MCF 10A (cell line): ENCODE measurements at regions not wholly inside any gene's neighbourhood (a gene's known extent, or its start where the extent isn't known, plus 50 kb on each side); places are given as distances from the start of the nearest gene placed in this dataset.

Experiments used
- BruUV-seq: library from RNA; stranded (reverse); fragments of 400-500 nt; replicated peaks from 2 replicates; lab custom pipeline; 2021; lab: Mats Ljungman, UMichigan
- CTCF ChIA-PET: fragments of 300-600 bp; sonication (Branson Sonifier 250); formaldehyde crosslinking; extraction: SDS; loops from one replicate; lab custom pipeline; 2021; ENCODE audit warnings: antibody characterized with exemption, inconsistent platforms; lab: Yijun Ruan, JAX
- POLR2A ChIA-PET: fragments of 300-600, 350-650 bp; sonication (Branson Sonifier 250); formaldehyde crosslinking; extraction: SDS; loops from one replicate; lab custom pipeline; 2020; ENCODE audit warnings: antibody characterized with exemption, inconsistent platforms; lab: Yijun Ruan, JAX
- DNase-seq: peaks from one replicate; pipeline ENCODE4 v3.0.0-alpha.2; 2018; ENCODE audit not compliant: unreplicated experiment
- H3K27ac Mint-ChIP-seq: one replicate; pipeline ENCODE4 v1.8.0; 2022; ENCODE audit warnings: mild to moderate bottlenecking, low read depth, mixed read lengths; ENCODE audit not compliant: unreplicated experiment
- H3K27me3 Mint-ChIP-seq: one replicate; pipeline ENCODE4 v1.8.0; 2022; ENCODE audit warnings: mixed read lengths; ENCODE audit not compliant: insufficient read depth, unreplicated experiment
- H3K36me3 Mint-ChIP-seq: one replicate; pipeline ENCODE4 v1.8.0; 2022; ENCODE audit warnings: mild to moderate bottlenecking, moderate library complexity, mixed read lengths; ENCODE audit not compliant: insufficient read depth, unreplicated experiment
- H3K4me1 Mint-ChIP-seq: one replicate; pipeline ENCODE4 v1.8.0; 2022; ENCODE audit warnings: mixed read lengths; ENCODE audit not compliant: insufficient read depth, unreplicated experiment
- H3K4me3 Mint-ChIP-seq: one replicate; pipeline ENCODE4 v1.8.0; 2022; ENCODE audit warnings: mild to moderate bottlenecking, moderate library complexity, mixed read lengths; ENCODE audit not compliant: unreplicated experiment
- H3K9me3 Mint-ChIP-seq: one replicate; pipeline ENCODE4 v1.8.0; 2022; ENCODE audit warnings: mixed read lengths; ENCODE audit not compliant: unreplicated experiment
- intact Hi-C: fragments of 100-400 bp; cut with micrococcal nuclease; formaldehyde crosslinking; loops from 2 replicates; pipeline ENCODE4 v1.14.1; 2022
- TF ChIP-seq, protein P1 (sequence below): fragments of 200-600 bp; IDR thresholded peaks from one replicate; pipeline ENCODE4 v1.8.0; 2022; ENCODE audit warnings: antibody characterized with exemption, mild to moderate bottlenecking; ENCODE audit not compliant: unreplicated experiment

DNA sequence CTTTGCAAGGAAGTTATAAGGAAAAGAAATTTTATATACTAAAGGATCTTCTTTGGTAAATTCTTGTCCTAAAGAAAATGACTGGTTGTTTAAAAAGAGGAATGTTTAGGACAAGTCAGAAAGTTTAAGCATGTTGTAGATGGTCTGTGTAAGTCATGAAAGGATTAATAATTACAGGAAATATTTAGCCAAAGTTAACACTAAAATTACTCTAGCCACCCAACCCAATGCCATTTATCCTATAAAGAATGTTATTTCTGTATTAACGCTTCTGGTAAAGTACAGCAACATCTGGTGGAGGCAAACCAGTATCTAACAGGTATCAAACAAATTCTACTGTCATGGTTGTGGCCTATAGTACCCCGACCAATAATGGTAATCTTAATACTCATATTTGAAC is 546.9 kb upstream of the PKDCC start:
- peaks cover 16% of the 10 kb centered on the region for H3K9me3 Mint-ChIP-seq
- H3K27me3 Mint-ChIP-seq = no peaks in the 10 kb centered on the region
- peaks cover 5% of the 10 kb centered on the region for H3K4me1 Mint-ChIP-seq
- CTCF ChIA-PET = interaction anchor here (0.6 kb wide), 1 partner anchor 159 kb away, joined by 3 read pairs; no protein-coding TSS in a partner anchor
- POLR2A ChIA-PET = no interaction called here
- DNase-seq = no peak
- no peak overlapping the region for H3K4me3 Mint-ChIP-seq
- intact Hi-C loops = no loop called here
- H3K36me3 Mint-ChIP-seq = no peaks in the 10 kb centered on the region
- BruUV-seq = no TSS peak
- H3K27ac Mint-ChIP-seq = no peak overlapping the region
- TF ChIP-seq, protein P1, sequence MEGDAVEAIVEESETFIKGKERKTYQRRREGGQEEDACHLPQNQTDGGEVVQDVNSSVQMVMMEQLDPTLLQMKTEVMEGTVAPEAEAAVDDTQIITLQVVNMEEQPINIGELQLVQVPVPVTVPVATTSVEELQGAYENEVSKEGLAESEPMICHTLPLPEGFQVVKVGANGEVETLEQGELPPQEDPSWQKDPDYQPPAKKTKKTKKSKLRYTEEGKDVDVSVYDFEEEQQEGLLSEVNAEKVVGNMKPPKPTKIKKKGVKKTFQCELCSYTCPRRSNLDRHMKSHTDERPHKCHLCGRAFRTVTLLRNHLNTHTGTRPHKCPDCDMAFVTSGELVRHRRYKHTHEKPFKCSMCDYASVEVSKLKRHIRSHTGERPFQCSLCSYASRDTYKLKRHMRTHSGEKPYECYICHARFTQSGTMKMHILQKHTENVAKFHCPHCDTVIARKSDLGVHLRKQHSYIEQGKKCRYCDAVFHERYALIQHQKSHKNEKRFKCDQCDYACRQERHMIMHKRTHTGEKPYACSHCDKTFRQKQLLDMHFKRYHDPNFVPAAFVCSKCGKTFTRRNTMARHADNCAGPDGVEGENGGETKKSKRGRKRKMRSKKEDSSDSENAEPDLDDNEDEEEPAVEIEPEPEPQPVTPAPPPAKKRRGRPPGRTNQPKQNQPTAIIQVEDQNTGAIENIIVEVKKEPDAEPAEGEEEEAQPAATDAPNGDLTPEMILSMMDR = no peak

DNA sequence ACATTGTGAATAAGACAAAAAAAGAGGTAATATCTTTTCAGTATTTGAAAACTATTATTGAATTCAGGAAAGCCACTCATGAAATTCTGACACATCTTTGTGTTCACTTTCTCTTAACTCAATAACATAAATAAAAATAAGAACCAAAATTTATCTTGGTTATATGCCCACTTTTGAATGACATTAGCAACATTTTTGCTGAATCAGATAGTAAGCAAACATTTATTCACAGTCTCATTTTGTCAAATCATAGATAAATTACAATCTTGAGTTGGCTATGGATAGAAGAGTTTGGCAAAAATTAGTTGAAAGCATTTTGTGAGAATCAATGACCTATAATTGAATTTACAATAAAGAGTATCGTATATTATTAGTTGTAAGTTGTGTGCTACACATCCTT is 545.1 kb upstream of the PKDCC start:
- Mint-ChIP-seq H3K36me3 (no peaks in the 10 kb centered on the region), H3K27me3 (no peaks in the 10 kb centered on the region), H3K27ac (no peak overlapping the region), H3K4me1 (peaks cover 5% of the 10 kb centered on the region), H3K4me3 (no peak overlapping the region), H3K9me3 (peaks cover 15% of the 10 kb centered on the region)
- intact Hi-C loops = no loop called here
- BruUV-seq = no TSS peak
- TF ChIP-seq, protein P1 = no peak
- DNase-seq = no peak
- ChIA-PET POLR2A (no interaction called here), CTCF (interaction anchor here (0.6 kb wide), 1 partner anchor 191 kb away, joined by 5 read pairs; no protein-coding TSS in a partner anchor)

DNA sequence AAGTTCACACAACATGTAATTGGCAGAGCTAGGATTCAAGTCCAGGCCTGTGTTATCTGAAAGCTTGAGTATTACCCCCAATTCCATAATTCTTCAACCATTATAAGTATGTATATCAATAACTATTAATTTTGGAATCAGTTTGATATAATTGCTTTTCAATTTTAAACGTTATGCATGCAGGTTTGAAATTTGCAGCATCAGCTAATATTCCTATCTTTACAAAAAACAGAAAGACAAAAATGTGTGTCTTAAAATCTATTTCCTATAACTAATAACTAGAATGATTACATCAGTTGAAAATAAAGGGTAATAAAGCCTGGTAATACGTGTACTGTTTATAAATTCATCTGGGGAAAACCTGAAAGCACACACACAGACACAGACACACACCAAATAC is 543.3 kb upstream of the PKDCC start:
- CTCF ChIA-PET = no interaction called here

DNA sequence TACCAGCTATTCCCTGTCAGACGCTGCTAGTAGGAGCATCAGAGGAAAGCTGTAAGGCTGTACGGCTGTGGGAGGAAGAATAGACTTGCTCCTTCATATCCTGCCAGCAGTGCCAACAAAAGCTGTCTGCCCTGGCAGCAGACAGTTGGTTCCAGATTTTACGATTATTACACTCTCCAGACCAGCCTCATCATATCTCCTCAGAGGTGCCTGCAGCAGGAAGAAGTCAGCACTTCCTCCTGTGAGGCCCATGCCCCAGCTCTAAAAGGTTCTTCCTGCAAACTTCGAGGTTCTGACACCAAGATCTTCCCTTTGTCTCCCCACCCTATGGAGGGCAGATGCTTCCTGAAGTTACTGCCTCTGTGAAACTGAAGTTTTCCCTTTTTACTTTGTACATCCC is 537.7 kb upstream of the PKDCC start:
- intact Hi-C loops = no loop called here
- ChIA-PET POLR2A (interaction anchor here (0.7 kb wide), 1 partner anchor 1901 kb away, joined by 3 read pairs; no protein-coding TSS in a partner anchor), CTCF (interaction anchor here (0.7 kb wide), 1 partner anchor 959 kb away, joined by 3 read pairs; no protein-coding TSS in a partner anchor)
- no TSS peak for BruUV-seq
- H3K9me3 Mint-ChIP-seq = no peaks in the 10 kb centered on the region
- no peak for DNase-seq
- no peak overlapping the region for H3K27ac Mint-ChIP-seq
- TF ChIP-seq, protein P1 = no peak
- no peaks in the 10 kb centered on the region for H3K27me3 Mint-ChIP-seq
- no peaks in the 10 kb centered on the region for H3K36me3 Mint-ChIP-seq
- H3K4me3 Mint-ChIP-seq = no peak overlapping the region
- H3K4me1 Mint-ChIP-seq = no peaks in the 10 kb centered on the region

More for the DNA sequence above, 543.3 kb upstream of the PKDCC start:
- H3K36me3 Mint-ChIP-seq = no peaks in the 10 kb centered on the region
- no TSS peak for BruUV-seq
- TF ChIP-seq, protein P1 = no peak
- POLR2A ChIA-PET = no interaction called here
- no peak overlapping the region for H3K4me3 Mint-ChIP-seq
- no peaks in the 10 kb centered on the region for H3K27me3 Mint-ChIP-seq
- no peak for DNase-seq
- no peak overlapping the region for H3K27ac Mint-ChIP-seq
- H3K9me3 Mint-ChIP-seq = peaks cover 15% of the 10 kb centered on the region
- H3K4me1 Mint-ChIP-seq = no peaks in the 10 kb centered on the region
- intact Hi-C loops = no loop called here
